HG03439 (cell line): ENCODE measurements at regions not wholly inside any gene's neighbourhood (a gene's known extent, or its start where the extent isn't known, plus 50 kb on each side); places are given as distances from the start of the nearest gene placed in this dataset.

Experiments used
- ATAC-seq: cut with Tn5 transposase; IDR thresholded peaks from one replicate; pipeline ENCODE4 v1.9.1; 2021; ENCODE audit warnings: mild to moderate bottlenecking, moderate library complexity; ENCODE audit not compliant: unreplicated experiment

GRCh38 chr12:108066583-108067577, 62.2 kb upstream of the WSCD2 start:
- ATAC-seq, result no peak

GRCh38 chr12:108069651-108070165, 59.4 kb upstream of the WSCD2 start:
- no peak for ATAC-seq

DNA sequence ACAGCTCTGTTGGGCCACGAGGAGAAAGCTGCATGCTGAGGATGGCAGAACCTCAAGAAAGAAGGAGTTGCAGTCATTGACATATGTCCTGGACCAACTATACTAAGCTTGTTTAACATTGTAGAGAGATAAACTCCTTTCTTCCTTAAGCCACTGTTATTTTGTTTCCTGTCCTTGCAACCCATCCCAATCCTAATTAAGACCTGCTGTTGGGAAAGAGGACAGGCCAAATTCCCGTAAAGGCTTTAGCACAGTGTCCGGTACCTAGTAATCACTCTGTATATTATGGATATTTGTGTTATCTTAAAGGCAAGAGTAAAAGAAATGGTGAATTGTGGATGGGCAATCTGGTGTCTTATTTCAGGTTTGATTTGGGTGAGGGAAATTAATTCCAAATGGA, 53.5 kb upstream of the WSCD2 start:
- ATAC-seq, result no peak

- ATAC-seq, result no peak
Observed at GRCh38 chr12:108076556-108076955, 52.5 kb upstream of the WSCD2 start.

GRCh38 chr12:108078428-108078827, 50.7 kb upstream of the WSCD2 start:
- ATAC-seq, result no peak
